ENCODE measurements at regions not wholly inside any gene's neighbourhood (a gene's known extent, or its start where the extent isn't known, plus 50 kb on each side); places are given as distances from the start of the nearest gene placed in this dataset.

DNA sequence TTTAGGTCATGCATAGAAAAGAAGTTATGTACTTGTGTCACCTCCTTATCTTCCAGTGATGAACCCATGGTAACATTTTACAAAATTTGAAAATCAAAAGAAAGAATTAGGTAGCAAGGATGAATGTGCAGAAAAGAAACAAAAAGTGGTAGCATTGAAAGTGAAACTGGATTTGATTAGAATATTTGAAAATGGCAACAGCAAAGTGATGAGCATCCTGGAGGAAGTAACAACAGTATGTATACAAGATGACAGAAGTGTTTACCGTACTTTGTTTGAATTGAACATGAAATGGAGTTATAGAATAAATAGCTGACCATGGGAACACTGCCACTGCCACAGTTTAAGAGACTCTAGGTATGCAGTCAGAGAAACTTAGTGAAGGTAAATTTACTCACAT is 1313.1 kb downstream of the CDH11 start:
- TF ChIP-seq, protein P1, sequence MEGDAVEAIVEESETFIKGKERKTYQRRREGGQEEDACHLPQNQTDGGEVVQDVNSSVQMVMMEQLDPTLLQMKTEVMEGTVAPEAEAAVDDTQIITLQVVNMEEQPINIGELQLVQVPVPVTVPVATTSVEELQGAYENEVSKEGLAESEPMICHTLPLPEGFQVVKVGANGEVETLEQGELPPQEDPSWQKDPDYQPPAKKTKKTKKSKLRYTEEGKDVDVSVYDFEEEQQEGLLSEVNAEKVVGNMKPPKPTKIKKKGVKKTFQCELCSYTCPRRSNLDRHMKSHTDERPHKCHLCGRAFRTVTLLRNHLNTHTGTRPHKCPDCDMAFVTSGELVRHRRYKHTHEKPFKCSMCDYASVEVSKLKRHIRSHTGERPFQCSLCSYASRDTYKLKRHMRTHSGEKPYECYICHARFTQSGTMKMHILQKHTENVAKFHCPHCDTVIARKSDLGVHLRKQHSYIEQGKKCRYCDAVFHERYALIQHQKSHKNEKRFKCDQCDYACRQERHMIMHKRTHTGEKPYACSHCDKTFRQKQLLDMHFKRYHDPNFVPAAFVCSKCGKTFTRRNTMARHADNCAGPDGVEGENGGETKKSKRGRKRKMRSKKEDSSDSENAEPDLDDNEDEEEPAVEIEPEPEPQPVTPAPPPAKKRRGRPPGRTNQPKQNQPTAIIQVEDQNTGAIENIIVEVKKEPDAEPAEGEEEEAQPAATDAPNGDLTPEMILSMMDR (IDR thresholded peaks at IDR 0.05; ENCODE audit: unreplicated experiment in 3 of 3): no peak
- H3K4me1 Mint-ChIP-seq: peaks cover 13% of the 10 kb centered on the region
- H3K9me3 Mint-ChIP-seq: no peaks in the 10 kb centered on the region
- no peaks in the 10 kb centered on the region for H3K36me3 Mint-ChIP-seq (ENCODE audit: low read depth)
- H3K27me3 Mint-ChIP-seq (ENCODE audit: low read depth): no peaks in the 10 kb centered on the region
- no peak overlapping the region for H3K4me3 Mint-ChIP-seq
- peak overlapping the region; percentile 36 to 86 (median 54) for H3K27ac Mint-ChIP-seq

DNA sequence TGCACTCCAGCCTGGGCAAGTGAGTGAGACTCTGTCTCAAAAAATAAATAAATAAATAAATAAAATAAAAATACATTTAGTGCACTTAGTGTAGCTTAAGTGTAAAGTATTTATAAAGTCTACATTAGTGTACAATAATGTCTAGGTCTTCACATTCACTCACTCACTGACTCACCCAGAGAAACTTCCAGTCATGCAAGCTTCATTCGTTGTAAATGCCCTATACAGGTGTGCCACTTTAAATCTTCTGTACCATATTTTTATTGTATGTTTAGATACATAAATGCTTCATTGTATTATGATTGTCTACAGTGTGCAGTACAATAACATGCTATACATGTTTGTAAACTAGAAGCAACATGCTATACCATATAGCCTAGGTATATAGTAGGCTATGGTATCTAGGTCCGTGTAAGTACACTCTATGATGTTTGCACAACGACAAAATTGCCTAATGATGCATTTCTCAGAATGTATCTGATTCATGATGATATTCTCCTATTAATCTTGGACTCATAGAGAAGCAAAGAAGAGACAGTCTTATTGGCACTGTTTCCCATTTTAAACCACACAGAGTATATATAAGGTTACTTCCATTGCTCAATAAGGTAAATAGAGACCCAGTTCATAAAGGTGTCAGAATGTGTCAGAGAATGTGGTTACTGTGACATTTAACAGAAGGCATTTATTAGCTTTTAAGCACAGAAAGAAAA is 1314.9 kb downstream of the CDH11 start:
- TF ChIP-seq, protein P1 (IDR thresholded peaks at IDR 0.05; ENCODE audit: unreplicated experiment in 3 of 3): no peak
- Mint-ChIP-seq H3K4me1 (peaks cover 13% of the 10 kb centered on the region), H3K4me3 (no peak overlapping the region), H3K36me3 (ENCODE audit: low read depth) (no peaks in the 10 kb centered on the region), H3K27me3 (ENCODE audit: low read depth) (no peaks in the 10 kb centered on the region), H3K27ac (peak overlapping the region in 1 of 3 experiments; percentile 56), H3K9me3 (no peaks in the 10 kb centered on the region)

DNA sequence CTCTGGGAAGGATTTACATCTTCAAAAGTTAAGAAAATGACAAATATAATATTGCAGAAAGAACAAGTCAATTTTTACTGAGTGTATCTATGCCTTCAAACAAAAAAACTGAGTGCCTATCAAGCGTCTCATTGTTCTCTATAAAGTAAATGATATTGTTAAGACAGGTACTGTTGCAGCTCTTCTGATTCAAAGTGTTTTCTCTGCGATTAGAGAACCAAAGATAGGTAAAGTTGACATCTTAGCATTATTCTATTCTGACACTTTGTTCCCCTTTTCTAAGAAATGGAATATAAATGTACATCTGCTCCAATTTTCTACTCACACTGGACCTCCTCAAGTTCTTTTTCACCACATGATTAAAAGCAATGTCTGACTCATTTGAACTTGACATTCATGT is 1317.7 kb downstream of the CDH11 start:
- TF ChIP-seq, protein P1 (IDR thresholded peaks at IDR 0.05; ENCODE audit: unreplicated experiment in 3 of 3): no peak
- Mint-ChIP-seq H3K4me1 (peaks cover 13% of the 10 kb centered on the region), H3K9me3 (no peaks in the 10 kb centered on the region), H3K27me3 (ENCODE audit: low read depth) (no peaks in the 10 kb centered on the region), H3K27ac (peak overlapping the region in 1 of 3 experiments; percentile 45), H3K4me3 (no peak overlapping the region), H3K36me3 (ENCODE audit: low read depth) (no peaks in the 10 kb centered on the region)

DNA sequence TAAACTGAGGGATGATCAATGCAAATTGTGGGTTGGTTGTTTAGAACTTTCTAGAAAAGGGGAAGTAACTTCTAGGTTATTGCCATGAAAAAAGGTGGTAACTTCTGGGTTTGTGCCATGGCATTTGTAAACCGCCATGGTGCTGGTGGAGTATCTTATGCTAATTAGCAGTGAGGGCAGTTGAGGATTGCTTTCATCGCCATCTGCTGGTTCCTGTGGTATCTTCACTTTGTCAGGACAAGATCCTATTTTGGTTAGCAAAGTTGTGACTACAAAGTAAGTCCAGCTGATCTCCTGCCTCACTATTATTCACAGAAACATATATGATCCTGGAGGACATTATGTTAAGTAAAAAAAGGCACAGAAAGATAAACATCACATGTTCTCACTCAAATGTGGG is 1332.3 kb downstream of the CDH11 start:
- no peaks in the 10 kb centered on the region for H3K27me3 Mint-ChIP-seq (ENCODE audit: low read depth)
- H3K9me3 Mint-ChIP-seq: peaks cover 40% of the 10 kb centered on the region
- no peak overlapping the region for H3K4me3 Mint-ChIP-seq
- H3K4me1 Mint-ChIP-seq: peaks cover 19% of the 10 kb centered on the region
- no peaks in the 10 kb centered on the region for H3K36me3 Mint-ChIP-seq (ENCODE audit: low read depth)
- TF ChIP-seq, protein P1 (IDR thresholded peaks at IDR 0.05; ENCODE audit: unreplicated experiment in 3 of 3): no peak
- no peak overlapping the region for H3K27ac Mint-ChIP-seq

DNA sequence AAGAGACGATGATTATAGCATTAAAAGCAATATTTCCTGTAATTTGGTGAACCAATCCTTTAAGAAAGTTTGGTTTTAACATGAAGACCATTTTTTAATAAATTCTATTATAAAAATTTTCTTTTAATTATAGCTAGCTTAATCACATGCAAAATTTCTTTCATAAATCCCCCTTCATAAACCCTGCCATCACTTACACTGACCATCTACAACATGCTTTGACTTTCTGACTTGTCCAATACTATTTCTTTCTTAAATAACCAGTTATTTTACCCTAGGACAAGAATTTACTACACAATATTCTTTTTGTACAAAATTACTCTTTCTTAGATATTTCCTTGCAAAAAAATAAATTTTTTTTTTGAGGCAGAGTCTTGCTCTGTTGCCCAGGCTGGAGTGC is 1334.8 kb downstream of the CDH11 start:
- Mint-ChIP-seq H3K4me1 (peaks cover 19% of the 10 kb centered on the region), H3K27ac (no peak overlapping the region), H3K9me3 (peaks cover 48% of the 10 kb centered on the region), H3K4me3 (no peak overlapping the region), H3K27me3 (ENCODE audit: low read depth) (no peaks in the 10 kb centered on the region), H3K36me3 (ENCODE audit: low read depth) (no peaks in the 10 kb centered on the region)
- TF ChIP-seq, protein P1 (IDR thresholded peaks at IDR 0.05; ENCODE audit: unreplicated experiment in 3 of 3): no peak

DNA sequence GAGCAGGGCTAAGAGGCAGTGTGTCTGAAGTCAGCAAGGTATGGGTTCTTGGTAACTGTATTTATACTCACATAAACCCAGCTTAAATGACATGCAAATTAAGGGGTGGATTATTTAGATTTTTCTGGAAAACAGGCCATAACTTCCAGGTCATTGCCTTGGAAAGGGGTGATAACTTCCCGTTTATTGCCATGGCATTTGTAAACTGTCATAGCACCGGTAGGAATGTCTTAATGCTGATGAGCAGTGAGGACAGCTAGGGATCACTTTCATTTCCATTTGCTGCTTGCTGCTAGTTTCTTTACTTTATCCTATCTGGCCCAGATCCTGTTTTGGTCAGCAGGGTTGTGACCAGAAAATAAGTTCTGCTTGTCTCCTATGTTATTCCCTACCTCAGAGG is 1336.7 kb downstream of the CDH11 start:
- no peaks in the 10 kb centered on the region for H3K27me3 Mint-ChIP-seq (ENCODE audit: low read depth)
- TF ChIP-seq, protein P1 (IDR thresholded peaks at IDR 0.05; ENCODE audit: unreplicated experiment in 3 of 3): no peak
- H3K27ac Mint-ChIP-seq: no peak overlapping the region
- H3K4me1 Mint-ChIP-seq: peaks cover 5% of the 10 kb centered on the region
- peaks cover 48% of the 10 kb centered on the region for H3K9me3 Mint-ChIP-seq
- H3K4me3 Mint-ChIP-seq: no peak overlapping the region
- no peaks in the 10 kb centered on the region for H3K36me3 Mint-ChIP-seq (ENCODE audit: low read depth)

Measured in nephron (organoid).